Stomach (tissue), 4 donors: ENCODE measurements at regions not wholly inside any gene's neighbourhood (a gene's known extent, or its start where the extent isn't known, plus 50 kb on each side); places are given as distances from the start of the nearest gene placed in this dataset.

Experiments
- POLR2AphosphoS5 ChIP-seq, 3 donors: sonication (generic); formaldehyde crosslinking; IDR thresholded peaks; one replicate each; pipeline ENCODE4 v1.6.1; 2016; ENCODE audit warnings: antibody characterized with exemption in 3 of 3
- TF ChIP-seq, protein P1 (sequence below), 7 experiments: fragments of 450-650 bp in 4 of 7; fragments of 200-600 bp in 3 of 7; sonication (generic) in 3 of 7; IDR thresholded peaks; one replicate each; pipeline ENCODE4 v1.5.1; 2016 to 2019; ENCODE audit warnings: antibody characterized with exemption in 7 of 7, control low read depth in 2 of 7, mild to moderate bottlenecking in 1 of 7

DNA sequence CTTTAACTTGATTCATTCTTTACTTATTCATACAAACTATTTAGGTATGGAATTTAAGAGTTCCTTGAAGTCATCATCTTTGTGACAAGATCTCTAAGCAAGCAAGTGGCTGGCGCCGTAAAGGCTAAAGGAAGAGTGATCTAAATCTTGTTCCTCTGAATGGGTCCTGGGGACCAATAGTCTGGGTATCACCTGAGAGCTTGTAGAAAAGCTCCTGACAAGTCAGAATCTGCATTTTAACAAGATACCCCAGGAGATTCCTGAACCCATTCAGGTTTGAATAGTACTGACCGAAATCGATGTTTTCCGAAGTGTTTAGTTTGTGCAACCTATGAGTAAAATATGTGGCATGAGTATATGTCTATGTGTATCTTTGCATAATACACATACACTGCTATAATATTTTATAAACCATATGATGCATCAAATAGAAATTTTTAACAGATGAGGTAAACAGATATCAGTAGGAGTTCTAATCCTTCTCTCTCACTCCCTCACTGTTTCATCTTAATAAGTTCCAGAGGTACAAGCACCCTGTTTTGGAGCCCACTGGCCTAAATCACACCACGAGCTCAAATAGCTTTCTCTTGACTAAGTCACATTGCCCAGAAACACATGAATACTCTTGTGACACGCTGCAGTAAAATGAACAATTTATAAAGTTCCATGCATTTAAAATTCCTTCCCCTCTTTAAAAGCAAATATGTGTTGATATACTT lies 170.0 kb downstream of the RELL1 start:
- TF ChIP-seq, protein P1, sequence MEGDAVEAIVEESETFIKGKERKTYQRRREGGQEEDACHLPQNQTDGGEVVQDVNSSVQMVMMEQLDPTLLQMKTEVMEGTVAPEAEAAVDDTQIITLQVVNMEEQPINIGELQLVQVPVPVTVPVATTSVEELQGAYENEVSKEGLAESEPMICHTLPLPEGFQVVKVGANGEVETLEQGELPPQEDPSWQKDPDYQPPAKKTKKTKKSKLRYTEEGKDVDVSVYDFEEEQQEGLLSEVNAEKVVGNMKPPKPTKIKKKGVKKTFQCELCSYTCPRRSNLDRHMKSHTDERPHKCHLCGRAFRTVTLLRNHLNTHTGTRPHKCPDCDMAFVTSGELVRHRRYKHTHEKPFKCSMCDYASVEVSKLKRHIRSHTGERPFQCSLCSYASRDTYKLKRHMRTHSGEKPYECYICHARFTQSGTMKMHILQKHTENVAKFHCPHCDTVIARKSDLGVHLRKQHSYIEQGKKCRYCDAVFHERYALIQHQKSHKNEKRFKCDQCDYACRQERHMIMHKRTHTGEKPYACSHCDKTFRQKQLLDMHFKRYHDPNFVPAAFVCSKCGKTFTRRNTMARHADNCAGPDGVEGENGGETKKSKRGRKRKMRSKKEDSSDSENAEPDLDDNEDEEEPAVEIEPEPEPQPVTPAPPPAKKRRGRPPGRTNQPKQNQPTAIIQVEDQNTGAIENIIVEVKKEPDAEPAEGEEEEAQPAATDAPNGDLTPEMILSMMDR (IDR thresholded peaks at IDR 0.05), result no peak
- TF ChIP-seq POLR2AphosphoS5 (IDR thresholded peaks at IDR 0.05), result no peak
